ENCODE measurements at regions not wholly inside any gene's neighbourhood (a gene's known extent, or its start where the extent isn't known, plus 50 kb on each side); places are given as distances from the start of the nearest gene placed in this dataset.

DNA sequence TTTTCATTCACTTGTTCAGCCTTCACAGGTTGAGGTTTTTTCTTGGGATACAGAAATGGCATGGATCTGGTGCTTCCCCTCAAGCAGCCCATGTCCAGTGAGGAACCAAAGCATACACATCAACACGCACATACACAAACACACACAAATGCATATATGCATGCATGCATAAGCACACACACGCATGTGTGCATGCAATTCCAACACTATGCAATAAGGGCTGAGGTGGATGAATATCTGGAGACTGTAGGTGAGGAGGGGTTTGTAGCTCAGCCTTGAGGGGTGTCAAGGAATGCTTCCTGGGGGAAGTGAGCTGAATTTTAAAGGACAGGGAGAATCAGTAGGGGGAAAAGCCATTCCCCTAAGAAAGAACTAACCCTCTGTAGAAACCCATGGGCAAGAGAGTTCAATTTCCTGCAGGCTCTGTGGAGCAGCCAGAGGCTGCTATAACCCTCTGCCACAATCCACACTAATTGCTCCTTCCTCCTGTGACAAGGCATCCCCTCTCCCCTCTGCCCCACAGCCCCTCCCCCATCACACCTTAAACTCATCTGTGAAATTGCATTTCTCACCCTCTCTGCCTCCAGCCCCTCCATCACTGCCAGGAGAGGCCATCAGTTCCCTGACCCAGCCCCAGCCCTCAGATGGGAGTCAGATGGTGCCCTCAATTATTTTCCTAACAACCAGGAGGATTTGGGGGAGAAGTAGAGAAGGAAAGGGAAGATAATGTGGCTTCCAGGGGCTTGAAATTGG lies 316.4 kb downstream of the RPS24 start:
- no peak for TF ChIP-seq EZH2 (IDR thresholded peaks at IDR 0.05; ENCODE audit: borderline replicate concordance, low read length)
- TF ChIP-seq, protein P1, sequence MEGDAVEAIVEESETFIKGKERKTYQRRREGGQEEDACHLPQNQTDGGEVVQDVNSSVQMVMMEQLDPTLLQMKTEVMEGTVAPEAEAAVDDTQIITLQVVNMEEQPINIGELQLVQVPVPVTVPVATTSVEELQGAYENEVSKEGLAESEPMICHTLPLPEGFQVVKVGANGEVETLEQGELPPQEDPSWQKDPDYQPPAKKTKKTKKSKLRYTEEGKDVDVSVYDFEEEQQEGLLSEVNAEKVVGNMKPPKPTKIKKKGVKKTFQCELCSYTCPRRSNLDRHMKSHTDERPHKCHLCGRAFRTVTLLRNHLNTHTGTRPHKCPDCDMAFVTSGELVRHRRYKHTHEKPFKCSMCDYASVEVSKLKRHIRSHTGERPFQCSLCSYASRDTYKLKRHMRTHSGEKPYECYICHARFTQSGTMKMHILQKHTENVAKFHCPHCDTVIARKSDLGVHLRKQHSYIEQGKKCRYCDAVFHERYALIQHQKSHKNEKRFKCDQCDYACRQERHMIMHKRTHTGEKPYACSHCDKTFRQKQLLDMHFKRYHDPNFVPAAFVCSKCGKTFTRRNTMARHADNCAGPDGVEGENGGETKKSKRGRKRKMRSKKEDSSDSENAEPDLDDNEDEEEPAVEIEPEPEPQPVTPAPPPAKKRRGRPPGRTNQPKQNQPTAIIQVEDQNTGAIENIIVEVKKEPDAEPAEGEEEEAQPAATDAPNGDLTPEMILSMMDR (IDR thresholded peaks at IDR 0.05; ENCODE audit: low read length) = no peak
